GM11168 (cell line): ENCODE measurements at regions not wholly inside any gene's neighbourhood (a gene's known extent, or its start where the extent isn't known, plus 50 kb on each side); places are given as distances from the start of the nearest gene placed in this dataset.
"Not testable (repeated sequence)": the region's sequence is repeated elsewhere in the genome, so short reads cannot be mapped to it uniquely, and the experiment has no call there.

Source experiments
- in situ Hi-C: fragments of 300-500 bp; cut with MboI; formaldehyde crosslinking; loops from one replicate; pipeline ENCODE4 v1.12.0; 2022; ENCODE audit warnings: low sequenced_read_pairs; ENCODE audit not compliant: unreplicated experiment

- in situ Hi-C loops = no loop called here
Measured at GRCh38 chr13:46468570-46469463, 81.8 kb upstream of the RUBCNL start.

- in situ Hi-C loops = not testable (repeated sequence)
Measured at GRCh38 chr13:46467694-46468093, 80.6 kb upstream of the RUBCNL start.

- in situ Hi-C loops = not testable (repeated sequence)
Measured at GRCh38 chr13:46466074-46466473, 79.0 kb upstream of the RUBCNL start.

- in situ Hi-C loops = no loop called here
Measured at GRCh38 chr13:46463719-46464118, 76.7 kb upstream of the RUBCNL start.

- in situ Hi-C loops = not testable (repeated sequence)
Measured at GRCh38 chr13:46460223-46460622, 73.2 kb upstream of the RUBCNL start.

- in situ Hi-C loops = not testable (repeated sequence)
Measured at GRCh38 chr13:46457255-46457654, 70.2 kb upstream of the RUBCNL start.

- in situ Hi-C loops = not testable (repeated sequence)
Measured at GRCh38 chr13:46455924-46456323, 68.9 kb upstream of the RUBCNL start.

- in situ Hi-C loops = not testable (repeated sequence)
Measured at GRCh38 chr13:46451145-46451544, 64.1 kb upstream of the RUBCNL start.

GRCh38 chr13:46449949-46450348, 62.9 kb upstream of the RUBCNL start:
- in situ Hi-C loops = not testable (repeated sequence)

GRCh38 chr13:46448148-46448547, 61.1 kb upstream of the RUBCNL start:
- in situ Hi-C loops = not testable (repeated sequence)

GRCh38 chr13:46437808-46438404, 50.9 kb upstream of the RUBCNL start:
- in situ Hi-C loops = not testable (repeated sequence)
